ENCODE measurements at regions not wholly inside any gene's neighbourhood (a gene's known extent, or its start where the extent isn't known, plus 50 kb on each side); places are given as distances from the start of the nearest gene placed in this dataset.

DNA sequence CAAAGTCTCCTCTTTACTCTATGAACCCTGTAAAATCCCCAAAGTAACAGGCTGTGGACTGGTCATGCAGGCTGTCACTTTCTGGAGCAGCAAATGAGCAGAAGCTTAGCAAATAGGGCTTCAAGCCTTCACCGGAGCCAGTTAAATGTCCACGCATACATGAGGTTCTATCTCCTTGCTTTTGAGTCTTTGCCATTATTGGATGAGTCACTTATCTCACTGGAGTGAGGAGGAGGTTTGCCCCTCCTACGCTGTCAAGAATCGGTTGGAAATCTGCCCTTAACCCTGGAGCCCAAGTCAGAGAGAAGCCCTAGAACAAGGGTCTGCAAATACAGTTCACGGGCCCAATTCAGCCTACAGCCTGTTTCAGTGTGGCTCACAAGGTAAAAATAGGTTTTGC is 126.1 kb upstream of the CTNNB1 start:
- WGBS, 2 donors = 75 to 78% methylated on average over 5 of the region's 5 CpGs
- H3K36me3 ChIP-seq (ENCODE audit: control insufficient read depth in 2 of 2, insufficient read depth in 2 of 2, low read length in 1 of 2) = no peaks in the 10 kb centered on the region
- no peak overlapping the region for H3K4me3 ChIP-seq (ENCODE audit: low read depth in 1 of 2, low read length in 2 of 2)
- no peaks in the 10 kb centered on the region for H3K27me3 ChIP-seq (ENCODE audit: control insufficient read depth in 1 of 2, insufficient read depth in 2 of 2, low read length in 2 of 2)
- H3K4me1 ChIP-seq (ENCODE audit: control insufficient read depth in 2 of 2, insufficient read depth in 2 of 2, low read length in 1 of 2) = no peaks in the 10 kb centered on the region
- H3K9me3 ChIP-seq (ENCODE audit: control insufficient read depth in 2 of 2, insufficient read depth in 1 of 2, low read depth in 1 of 2, low read length in 1 of 2) = no peaks in the 10 kb centered on the region
- no peak overlapping the region for H3K27ac ChIP-seq (ENCODE audit: low read depth in 2 of 2, low read length in 1 of 2)

- H3K4me1 ChIP-seq (ENCODE audit: control insufficient read depth in 2 of 2, insufficient read depth in 2 of 2, low read length in 1 of 2) = no peaks in the 10 kb centered on the region
- no peak overlapping the region for H3K4me3 ChIP-seq (ENCODE audit: low read depth in 1 of 2, low read length in 2 of 2)
- H3K27me3 ChIP-seq (ENCODE audit: control insufficient read depth in 1 of 2, insufficient read depth in 2 of 2, low read length in 2 of 2) = no peaks in the 10 kb centered on the region
- H3K27ac ChIP-seq (ENCODE audit: low read depth in 2 of 2, low read length in 1 of 2) = no peak overlapping the region
- no peaks in the 10 kb centered on the region for H3K36me3 ChIP-seq (ENCODE audit: control insufficient read depth in 2 of 2, insufficient read depth in 2 of 2, low read length in 1 of 2)
- H3K9me3 ChIP-seq (ENCODE audit: control insufficient read depth in 2 of 2, insufficient read depth in 1 of 2, low read depth in 1 of 2, low read length in 1 of 2) = no peaks in the 10 kb centered on the region
- 56 to 64% methylated on average over 7 of the region's 7 CpGs for WGBS, 2 donors
Observed at GRCh38 chr3:41075975-41076374, 123.3 kb upstream of the CTNNB1 start.

- no peaks in the 10 kb centered on the region for H3K9me3 ChIP-seq (ENCODE audit: control insufficient read depth in 2 of 2, insufficient read depth in 1 of 2, low read depth in 1 of 2, low read length in 1 of 2)
- H3K27ac ChIP-seq (ENCODE audit: low read depth in 2 of 2, low read length in 1 of 2) = no peak overlapping the region
- H3K4me3 ChIP-seq (ENCODE audit: low read depth in 1 of 2, low read length in 2 of 2) = no peak overlapping the region
- no peaks in the 10 kb centered on the region for H3K27me3 ChIP-seq (ENCODE audit: control insufficient read depth in 1 of 2, insufficient read depth in 2 of 2, low read length in 2 of 2)
- H3K4me1 ChIP-seq (ENCODE audit: control insufficient read depth in 2 of 2, insufficient read depth in 2 of 2, low read length in 1 of 2) = no peaks in the 10 kb centered on the region
- H3K36me3 ChIP-seq (ENCODE audit: control insufficient read depth in 2 of 2, insufficient read depth in 2 of 2, low read length in 1 of 2) = no peaks in the 10 kb centered on the region
Observed at GRCh38 chr3:41076399-41076798, 122.9 kb upstream of the CTNNB1 start.

DNA sequence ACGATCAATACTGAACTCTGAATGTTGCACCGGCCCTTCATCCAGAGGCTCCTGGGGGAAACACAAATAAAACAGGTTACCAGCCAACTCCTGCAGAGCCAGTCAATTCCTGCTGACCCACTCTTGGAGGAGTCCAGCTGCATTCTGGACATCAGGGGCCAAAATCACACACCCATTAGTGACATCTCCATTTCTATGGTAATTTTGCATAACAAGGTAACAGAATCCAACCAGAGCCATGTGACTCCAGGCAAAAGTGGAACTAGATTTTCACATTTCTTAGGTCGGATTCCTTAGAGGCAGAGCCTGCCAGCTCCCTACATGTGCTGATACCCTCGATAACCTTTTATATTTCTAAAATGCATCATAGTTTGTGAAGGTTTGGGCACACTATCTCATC is 119.2 kb upstream of the CTNNB1 start:
- Histone ChIP-seq H3K9me3 (ENCODE audit: control insufficient read depth in 2 of 2, insufficient read depth in 1 of 2, low read depth in 1 of 2, low read length in 1 of 2) (no peaks in the 10 kb centered on the region), H3K36me3 (ENCODE audit: control insufficient read depth in 2 of 2, insufficient read depth in 2 of 2, low read length in 1 of 2) (no peaks in the 10 kb centered on the region), H3K4me1 (ENCODE audit: control insufficient read depth in 2 of 2, insufficient read depth in 2 of 2, low read length in 1 of 2) (no peaks in the 10 kb centered on the region), H3K4me3 (ENCODE audit: low read depth in 1 of 2, low read length in 2 of 2) (no peak overlapping the region), H3K27ac (ENCODE audit: low read depth in 2 of 2, low read length in 1 of 2) (no peak overlapping the region), H3K27me3 (ENCODE audit: control insufficient read depth in 1 of 2, insufficient read depth in 2 of 2, low read length in 2 of 2) (no peaks in the 10 kb centered on the region)
- 80 to 83% methylated on average over 4 of the region's 4 CpGs for WGBS, 2 donors

DNA sequence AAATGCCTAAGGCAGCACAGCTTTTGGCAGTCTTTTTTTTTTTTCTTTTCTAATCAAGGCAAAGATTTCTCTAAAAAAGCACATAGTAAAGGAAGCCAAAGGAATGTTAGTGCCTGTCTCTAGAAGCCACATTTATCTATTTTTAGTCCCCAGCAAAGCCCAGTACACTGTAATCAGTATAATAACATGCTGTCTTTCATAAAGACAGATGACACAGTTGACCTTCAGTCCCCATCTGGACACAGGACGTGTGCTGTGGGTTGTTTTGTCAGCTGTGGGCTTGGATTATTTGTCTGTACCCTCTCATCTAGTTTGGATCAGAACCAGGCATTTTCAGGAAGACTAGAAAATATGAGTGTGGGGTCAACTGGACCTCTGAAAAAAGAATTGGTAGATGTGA is 110.4 kb upstream of the CTNNB1 start:
- Histone ChIP-seq H3K27me3 (ENCODE audit: control insufficient read depth in 1 of 2, insufficient read depth in 2 of 2, low read length in 2 of 2) (no peaks in the 10 kb centered on the region), H3K4me1 (ENCODE audit: control insufficient read depth in 2 of 2, insufficient read depth in 2 of 2, low read length in 1 of 2) (no peaks in the 10 kb centered on the region), H3K9me3 (ENCODE audit: control insufficient read depth in 2 of 2, insufficient read depth in 1 of 2, low read depth in 1 of 2, low read length in 1 of 2) (no peaks in the 10 kb centered on the region), H3K36me3 (ENCODE audit: control insufficient read depth in 2 of 2, insufficient read depth in 2 of 2, low read length in 1 of 2) (no peaks in the 10 kb centered on the region), H3K27ac (ENCODE audit: low read depth in 2 of 2, low read length in 1 of 2) (no peak overlapping the region), H3K4me3 (ENCODE audit: low read depth in 1 of 2, low read length in 2 of 2) (no peak overlapping the region)
- 41% methylated on average over 1 of the region's 1 CpG for WGBS, 2 donors

- H3K4me3 ChIP-seq (ENCODE audit: low read depth in 1 of 2, low read length in 2 of 2) = no peak overlapping the region
- no peaks in the 10 kb centered on the region for H3K9me3 ChIP-seq (ENCODE audit: control insufficient read depth in 2 of 2, insufficient read depth in 1 of 2, low read depth in 1 of 2, low read length in 1 of 2)
- H3K27ac ChIP-seq (ENCODE audit: low read depth in 2 of 2, low read length in 1 of 2) = no peak overlapping the region
- H3K4me1 ChIP-seq (ENCODE audit: control insufficient read depth in 2 of 2, insufficient read depth in 2 of 2, low read length in 1 of 2) = no peaks in the 10 kb centered on the region
- WGBS, 2 donors = 79 to 81% methylated on average over 1 of the region's 1 CpG
- H3K27me3 ChIP-seq (ENCODE audit: control insufficient read depth in 1 of 2, insufficient read depth in 2 of 2, low read length in 2 of 2) = no peaks in the 10 kb centered on the region
- H3K36me3 ChIP-seq (ENCODE audit: control insufficient read depth in 2 of 2, insufficient read depth in 2 of 2, low read length in 1 of 2) = no peaks in the 10 kb centered on the region
Observed at GRCh38 chr3:41089566-41089965, 109.7 kb upstream of the CTNNB1 start.

DNA sequence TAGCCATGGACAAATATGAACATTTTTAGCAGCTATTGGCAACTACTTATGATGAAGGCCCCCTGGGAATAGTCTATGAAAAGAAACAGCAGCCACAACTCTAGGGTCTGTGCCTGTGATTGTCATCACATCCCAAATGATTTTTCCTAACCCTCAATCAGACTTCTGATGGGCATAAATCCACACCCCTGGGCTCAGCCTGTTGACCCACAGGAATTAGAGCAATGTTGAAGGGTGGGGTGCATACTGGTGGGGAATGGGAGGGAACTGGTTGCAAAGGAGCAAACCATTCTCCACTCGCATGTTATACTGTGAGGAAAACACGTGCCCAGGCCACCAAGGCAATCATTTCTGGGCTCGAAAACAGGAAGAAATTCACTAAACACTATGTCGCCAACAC is 106.5 kb upstream of the CTNNB1 start:
- no peak overlapping the region for H3K27ac ChIP-seq (ENCODE audit: low read depth in 2 of 2, low read length in 1 of 2)
- H3K27me3 ChIP-seq (ENCODE audit: control insufficient read depth in 1 of 2, insufficient read depth in 2 of 2, low read length in 2 of 2) = no peaks in the 10 kb centered on the region
- no peaks in the 10 kb centered on the region for H3K9me3 ChIP-seq (ENCODE audit: control insufficient read depth in 2 of 2, insufficient read depth in 1 of 2, low read depth in 1 of 2, low read length in 1 of 2)
- WGBS, 2 donors = 75 to 79% methylated on average over 4 of the region's 4 CpGs
- H3K4me3 ChIP-seq (ENCODE audit: low read depth in 1 of 2, low read length in 2 of 2) = no peak overlapping the region
- no peaks in the 10 kb centered on the region for H3K36me3 ChIP-seq (ENCODE audit: control insufficient read depth in 2 of 2, insufficient read depth in 2 of 2, low read length in 1 of 2)
- H3K4me1 ChIP-seq (ENCODE audit: control insufficient read depth in 2 of 2, insufficient read depth in 2 of 2, low read length in 1 of 2) = peaks cover 0 to 1% of the 10 kb centered on the region in 2 donors

DNA sequence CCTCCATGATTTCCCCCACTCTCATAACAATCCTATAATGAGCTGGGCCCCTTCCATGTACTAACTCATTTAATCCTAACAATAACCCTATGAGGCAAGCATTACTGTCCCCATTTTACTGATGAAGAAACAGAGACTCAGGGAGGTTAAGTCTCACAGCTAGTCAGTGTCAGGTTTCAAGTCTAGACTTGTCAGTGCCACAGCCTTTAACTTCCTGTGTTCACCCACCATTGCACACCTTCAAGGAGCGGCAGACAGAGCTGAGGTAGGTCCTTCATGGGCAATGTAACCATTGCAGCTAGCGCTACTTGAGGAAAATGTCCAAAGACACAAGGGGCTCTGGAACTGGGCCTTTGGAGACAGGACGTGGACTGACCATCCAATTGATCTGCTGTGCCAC is 105.8 kb upstream of the CTNNB1 start:
- peaks cover 0 to 1% of the 10 kb centered on the region in 2 donors for H3K4me1 ChIP-seq (ENCODE audit: control insufficient read depth in 2 of 2, insufficient read depth in 2 of 2, low read length in 1 of 2)
- no peak overlapping the region for H3K27ac ChIP-seq (ENCODE audit: low read depth in 2 of 2, low read length in 1 of 2)
- WGBS, 2 donors = 93 to 94% methylated on average over 3 of the region's 3 CpGs
- no peaks in the 10 kb centered on the region for H3K27me3 ChIP-seq (ENCODE audit: control insufficient read depth in 1 of 2, insufficient read depth in 2 of 2, low read length in 2 of 2)
- H3K36me3 ChIP-seq (ENCODE audit: control insufficient read depth in 2 of 2, insufficient read depth in 2 of 2, low read length in 1 of 2) = no peaks in the 10 kb centered on the region
- H3K4me3 ChIP-seq (ENCODE audit: low read depth in 1 of 2, low read length in 2 of 2) = no peak overlapping the region
- no peaks in the 10 kb centered on the region for H3K9me3 ChIP-seq (ENCODE audit: control insufficient read depth in 2 of 2, insufficient read depth in 1 of 2, low read depth in 1 of 2, low read length in 1 of 2)

GRCh38 chr3:41094351-41094750 is 105.0 kb upstream of the CTNNB1 start:
- peaks cover 0 to 1% of the 10 kb centered on the region in 2 donors for H3K4me1 ChIP-seq (ENCODE audit: control insufficient read depth in 2 of 2, insufficient read depth in 2 of 2, low read length in 1 of 2)
- H3K27ac ChIP-seq (ENCODE audit: low read depth in 2 of 2, low read length in 1 of 2) = no peak overlapping the region
- H3K27me3 ChIP-seq (ENCODE audit: control insufficient read depth in 1 of 2, insufficient read depth in 2 of 2, low read length in 2 of 2) = no peaks in the 10 kb centered on the region
- H3K36me3 ChIP-seq (ENCODE audit: control insufficient read depth in 2 of 2, insufficient read depth in 2 of 2, low read length in 1 of 2) = no peaks in the 10 kb centered on the region
- no peak overlapping the region for H3K4me3 ChIP-seq (ENCODE audit: low read depth in 1 of 2, low read length in 2 of 2)
- H3K9me3 ChIP-seq (ENCODE audit: control insufficient read depth in 2 of 2, insufficient read depth in 1 of 2, low read depth in 1 of 2, low read length in 1 of 2) = no peaks in the 10 kb centered on the region
- 88% methylated on average over 4 of the region's 4 CpGs for WGBS, 2 donors

- no peaks in the 10 kb centered on the region for H3K9me3 ChIP-seq (ENCODE audit: control insufficient read depth in 2 of 2, insufficient read depth in 1 of 2, low read depth in 1 of 2, low read length in 1 of 2)
- no peak overlapping the region for H3K27ac ChIP-seq (ENCODE audit: low read depth in 2 of 2, low read length in 1 of 2)
- peaks cover 0 to 1% of the 10 kb centered on the region in 2 donors for H3K4me1 ChIP-seq (ENCODE audit: control insufficient read depth in 2 of 2, insufficient read depth in 2 of 2, low read length in 1 of 2)
- H3K27me3 ChIP-seq (ENCODE audit: control insufficient read depth in 1 of 2, insufficient read depth in 2 of 2, low read length in 2 of 2) = no peaks in the 10 kb centered on the region
- H3K4me3 ChIP-seq (ENCODE audit: low read depth in 1 of 2, low read length in 2 of 2) = no peak overlapping the region
- H3K36me3 ChIP-seq (ENCODE audit: control insufficient read depth in 2 of 2, insufficient read depth in 2 of 2, low read length in 1 of 2) = no peaks in the 10 kb centered on the region
- WGBS, 2 donors = 83 to 86% methylated on average over 8 of the region's 8 CpGs
Observed at GRCh38 chr3:41095702-41096101, 103.6 kb upstream of the CTNNB1 start.

All from esophagus (tissue), 2 donors.